GM12872 (cell line): ENCODE measurements at regions not wholly inside any gene's neighbourhood (a gene's known extent, or its start where the extent isn't known, plus 50 kb on each side); places are given as distances from the start of the nearest gene placed in this dataset.

Source experiments
- CTCF ChIP-seq: IDR thresholded peaks from 3 replicates; pipeline ENCODE4 v1.5.1; 2011; ENCODE audit warnings: low read depth, mild to moderate bottlenecking, low read length, moderate library complexity; ENCODE audit not compliant: insufficient read depth

DNA sequence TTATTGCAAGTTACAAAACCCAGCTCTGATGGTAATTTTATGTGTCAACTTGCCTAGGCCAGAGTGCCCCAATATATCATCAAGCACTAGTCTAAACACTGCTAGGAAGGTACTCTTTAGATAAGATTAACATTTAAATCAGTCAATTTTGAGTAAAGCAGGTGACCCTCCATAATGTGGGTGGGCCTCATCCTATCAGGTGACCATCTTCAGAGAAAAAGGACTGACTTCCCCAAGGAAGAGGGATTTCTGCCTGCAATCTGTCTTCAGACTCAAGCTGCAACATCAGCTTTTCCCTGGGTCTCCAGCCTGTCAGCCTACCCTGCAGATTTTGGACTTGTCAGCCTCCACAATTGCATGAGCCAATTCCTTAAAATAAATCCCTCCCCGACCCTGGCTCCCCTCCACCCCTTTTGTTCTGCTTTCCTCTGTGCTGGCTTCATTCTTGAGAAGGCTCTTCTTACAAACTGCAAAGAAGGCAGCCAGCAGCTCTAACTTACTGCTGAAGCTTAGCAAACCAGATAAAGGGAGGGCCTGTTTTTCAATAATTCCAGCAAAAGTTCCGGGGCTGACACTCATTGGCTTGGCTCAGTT lies 56.4 kb upstream of the RUNX3 start:
- no peak for TF ChIP-seq CTCF

GRCh38 chr1:24985737-24986136 lies 55.7 kb upstream of the RUNX3 start:
- TF ChIP-seq CTCF = no peak

DNA sequence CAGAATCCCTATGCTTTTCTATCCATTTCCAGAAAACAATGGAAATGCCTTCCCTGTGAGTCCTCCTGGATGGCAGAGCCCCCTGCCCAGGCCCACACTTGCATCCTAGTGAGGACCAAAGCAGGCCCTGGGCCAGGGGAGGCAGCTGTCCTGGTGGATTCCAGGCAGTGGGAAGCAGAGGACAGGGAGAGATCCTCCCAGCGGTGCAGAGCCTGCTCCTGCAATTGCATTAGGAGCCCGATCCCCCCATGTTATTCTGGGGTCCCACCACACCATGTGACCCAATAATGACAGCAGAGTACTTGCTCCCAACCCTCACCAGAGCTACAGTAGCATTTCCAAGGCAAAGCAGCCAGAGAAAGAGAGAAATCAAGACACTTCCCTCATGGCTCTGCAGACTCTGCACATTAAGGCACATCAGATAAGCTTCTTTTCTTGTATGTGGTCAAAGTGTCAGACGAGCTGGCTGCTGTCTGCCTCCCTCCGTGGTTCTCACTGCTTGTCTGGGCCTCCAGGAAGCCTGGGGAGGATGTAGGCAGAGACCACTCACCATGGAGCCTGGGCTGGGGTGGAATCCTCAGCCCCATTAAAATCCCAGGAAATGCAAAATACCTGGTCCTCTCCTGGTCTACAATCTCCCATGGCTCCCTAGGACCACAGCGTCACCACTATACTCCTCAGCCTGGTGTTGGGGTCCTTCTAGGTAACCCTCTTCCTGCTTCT lies 54.9 kb upstream of the RUNX3 start:
- no peak for TF ChIP-seq CTCF

- no peak for TF ChIP-seq CTCF
These were observed 54.2 kb upstream of the RUNX3 start for GRCh38 chr1:24984300-24984699.

DNA sequence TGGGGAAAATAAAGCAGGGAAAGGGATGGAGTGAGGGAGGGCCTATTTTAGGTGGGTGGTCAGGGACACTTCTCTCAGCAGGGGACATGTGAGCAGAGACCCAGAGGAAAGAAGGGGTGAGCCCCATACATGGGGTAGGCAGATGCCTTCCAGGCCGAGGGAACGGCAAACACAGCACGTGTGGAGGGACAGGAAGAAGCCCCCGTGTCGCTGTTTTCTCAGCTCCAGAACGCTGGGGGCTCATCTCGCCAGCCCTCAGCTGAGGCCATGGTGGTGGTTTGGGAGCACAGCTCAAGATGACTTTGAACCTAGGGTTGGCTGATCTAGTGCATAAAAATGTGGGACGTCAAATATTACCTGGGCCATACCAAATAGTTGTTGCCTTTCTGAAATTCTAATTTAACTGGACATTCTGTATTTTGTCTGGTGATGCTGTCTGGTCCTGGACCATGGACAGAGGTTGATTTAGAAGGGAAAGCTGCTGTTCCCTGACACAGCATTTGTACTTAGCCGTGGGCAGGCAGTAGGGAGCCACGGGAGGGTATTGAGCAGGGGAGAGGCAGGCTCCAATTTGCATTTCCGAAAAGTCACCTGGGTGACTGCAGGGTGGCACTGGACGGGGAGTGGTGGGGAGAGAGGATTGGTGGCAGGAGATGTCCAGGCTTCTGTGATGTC lies 53.1 kb upstream of the RUNX3 start:
- no peak for TF ChIP-seq CTCF

DNA sequence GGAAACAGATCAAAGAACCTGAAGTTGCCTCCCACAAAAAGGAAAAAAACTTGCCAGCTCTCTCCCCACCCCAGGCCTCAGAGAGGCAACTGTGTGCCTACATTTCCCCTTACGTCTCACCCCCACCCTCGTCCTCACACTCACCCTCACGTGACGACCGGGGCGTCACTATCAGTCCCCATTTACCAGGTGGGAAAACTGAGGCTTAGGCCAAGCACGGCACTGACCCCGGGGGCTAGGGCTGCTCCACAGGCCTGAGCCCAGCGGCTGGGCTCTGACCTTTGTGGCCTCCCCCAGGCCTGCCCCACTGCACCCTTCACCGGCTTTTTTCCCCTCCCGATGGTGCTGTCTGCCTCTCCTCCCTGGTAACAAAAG lies 51.5 kb upstream of the RUNX3 start:
- no peak for TF ChIP-seq CTCF

DNA sequence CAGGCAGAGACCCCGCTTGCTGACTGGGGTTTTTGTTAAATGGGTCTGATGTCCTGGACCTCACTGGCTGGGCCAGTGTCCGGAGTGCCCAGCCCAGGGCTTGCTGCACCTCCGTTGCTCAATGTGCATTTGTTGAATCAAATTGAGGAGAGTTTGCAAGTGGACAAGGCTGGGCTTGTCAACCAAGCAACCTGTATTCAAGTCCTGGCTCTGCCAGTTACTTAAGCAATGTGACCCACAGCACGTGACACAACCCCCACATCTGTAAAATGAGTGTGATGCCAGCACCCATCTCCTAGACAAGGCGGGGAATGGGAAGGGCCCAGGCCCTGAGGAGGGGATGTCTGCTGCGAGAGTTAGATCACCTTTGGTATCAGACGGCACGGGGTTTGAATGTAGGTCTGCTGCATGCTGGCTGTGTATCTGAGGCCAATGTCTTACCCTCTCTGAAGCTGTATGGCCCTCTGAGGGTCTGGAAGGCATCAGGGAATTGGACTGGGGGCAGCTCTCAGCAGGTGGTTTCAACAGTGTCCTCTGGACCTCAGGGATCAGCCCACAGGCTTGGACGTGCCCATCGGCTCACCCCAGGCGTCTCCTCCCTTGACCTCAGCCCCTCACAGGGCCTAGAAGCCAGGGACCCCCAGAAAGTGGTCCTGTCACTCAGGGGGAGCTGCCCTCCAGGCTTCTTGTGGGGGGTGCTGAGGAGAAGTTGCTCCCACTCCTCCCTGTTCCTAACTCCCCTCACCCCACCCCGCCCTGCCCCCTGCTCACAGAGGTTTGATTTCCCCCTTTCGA lies 51.0 kb upstream of the RUNX3 start:
- no peak for TF ChIP-seq CTCF
